Heart left ventricle (tissue), 13 donors: ENCODE measurements at regions not wholly inside any gene's neighbourhood (a gene's known extent, or its start where the extent isn't known, plus 50 kb on each side); places are given as distances from the start of the nearest gene placed in this dataset.

ENCODE experiments used
- POLR2A ChIP-seq, 2 donors: fragments of 450-650 bp; IDR thresholded peaks; one replicate each; pipeline ENCODE4 v1.6.1; 2017; ENCODE audit warnings: antibody characterized with exemption in 2 of 2, mild to moderate bottlenecking in 2 of 2, moderate library complexity in 2 of 2
- TF ChIP-seq, protein P1 (sequence below), 12 donors: fragments of 200-600 bp; sonication (generic) in 4 of 12; IDR thresholded peaks; one replicate each; pipeline versions ENCODE4 v1.5.0 to v1.8.0; 2018 to 2022; ENCODE audit warnings: antibody characterized with exemption in 12 of 12, mild to moderate bottlenecking in 5 of 12
- donor health status: ischemic (EF 13 %, LVEDD 7.1; RV severe dilation, severe dysfunction).
- donor health status: DM: no; HTN: yes; CAD: no.
- donor health status: DM: no; HTN: no; CAD: no.
- donor health status: ischemic (EF 25% LVEDD 6.9; RV normal size, moderate dysfunction).
- donor health status: ischemic (EF 25% LVEDD 5.7; RV mildly dilated, moderate dysfunction).
- donor health status: ischemic (EF 35%, LVEDD 5.7; RV mildly dilated, moderate dysfunction).
- donor health status: nonischemic (EF 11% LVEDD 7.7; RV severe dilation, severe dysfunction).
- donor health status: DM: yes; HTN: yes; CAD: no.
- donor health status: PGD.
- donor health status: ischemic (EF 29% LVEDD 5.4; RV normal size, mild dysfunction).
- donor health status: nonischemic (EF 23%, LVEDD 6.1; RV moderate dilation, normal function).

GRCh38 chr2:126846241-126846640 lies 52.4 kb upstream of the TEX51 start:
- no peak for TF ChIP-seq POLR2A (IDR thresholded peaks at IDR 0.05)
- TF ChIP-seq, protein P1, sequence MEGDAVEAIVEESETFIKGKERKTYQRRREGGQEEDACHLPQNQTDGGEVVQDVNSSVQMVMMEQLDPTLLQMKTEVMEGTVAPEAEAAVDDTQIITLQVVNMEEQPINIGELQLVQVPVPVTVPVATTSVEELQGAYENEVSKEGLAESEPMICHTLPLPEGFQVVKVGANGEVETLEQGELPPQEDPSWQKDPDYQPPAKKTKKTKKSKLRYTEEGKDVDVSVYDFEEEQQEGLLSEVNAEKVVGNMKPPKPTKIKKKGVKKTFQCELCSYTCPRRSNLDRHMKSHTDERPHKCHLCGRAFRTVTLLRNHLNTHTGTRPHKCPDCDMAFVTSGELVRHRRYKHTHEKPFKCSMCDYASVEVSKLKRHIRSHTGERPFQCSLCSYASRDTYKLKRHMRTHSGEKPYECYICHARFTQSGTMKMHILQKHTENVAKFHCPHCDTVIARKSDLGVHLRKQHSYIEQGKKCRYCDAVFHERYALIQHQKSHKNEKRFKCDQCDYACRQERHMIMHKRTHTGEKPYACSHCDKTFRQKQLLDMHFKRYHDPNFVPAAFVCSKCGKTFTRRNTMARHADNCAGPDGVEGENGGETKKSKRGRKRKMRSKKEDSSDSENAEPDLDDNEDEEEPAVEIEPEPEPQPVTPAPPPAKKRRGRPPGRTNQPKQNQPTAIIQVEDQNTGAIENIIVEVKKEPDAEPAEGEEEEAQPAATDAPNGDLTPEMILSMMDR (IDR thresholded peaks at IDR 0.05) = no peak
